ENCODE measurements at regions not wholly inside any gene's neighbourhood (a gene's known extent, or its start where the extent isn't known, plus 50 kb on each side); places are given as distances from the start of the nearest gene placed in this dataset.

DNA sequence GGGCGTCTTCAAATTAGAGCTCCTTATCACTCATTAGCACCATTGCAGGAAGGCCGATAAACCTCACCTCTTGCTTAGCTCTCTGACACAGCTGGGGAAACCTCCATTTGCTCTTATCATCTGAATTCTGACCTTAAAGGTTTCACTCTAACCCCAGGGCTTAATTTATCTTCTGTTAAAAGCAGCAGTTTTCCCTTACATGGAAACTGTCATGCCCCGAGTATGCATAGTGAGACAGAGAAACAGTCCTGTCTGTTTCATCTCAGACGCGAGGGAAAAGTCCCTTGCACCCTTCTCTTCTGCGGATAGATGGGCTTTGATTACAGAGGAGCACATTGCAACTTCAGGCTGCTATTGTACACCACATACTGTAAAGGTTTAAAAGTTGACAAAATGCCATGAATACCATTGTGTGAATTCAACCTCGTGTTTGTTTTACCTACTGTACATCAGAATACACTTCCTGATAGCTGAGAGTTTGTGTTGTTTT, 191.5 kb upstream of the BMP2 start:
- Histone ChIP-seq H3K4me1 (ENCODE audit: insufficient read depth, low read length) (no peaks in the 10 kb centered on the region), H3K4me3 (ENCODE audit: low read length) (no peak overlapping the region), H3K27me3 (ENCODE audit: control insufficient read depth in 1 of 2, insufficient read depth in 2 of 2, low read length in 2 of 2) (no peaks in the 10 kb centered on the region), H3K27ac (ENCODE audit: low read depth in 1 of 2, low read length in 2 of 2) (no peak overlapping the region), H3K36me3 (ENCODE audit: insufficient read depth, low read length) (no peaks in the 10 kb centered on the region), H3K9me3 (ENCODE audit: control insufficient read depth in 1 of 2, insufficient read depth in 1 of 2, low read length in 2 of 2) (peaks cover 0 to 6% of the 10 kb centered on the region in 2 experiments)
- H3K27ac Mint-ChIP-seq: no peak overlapping the region
- H3K36me3 Mint-ChIP-seq (ENCODE audit: low read depth): no peaks in the 10 kb centered on the region
- TF ChIP-seq, protein P1, sequence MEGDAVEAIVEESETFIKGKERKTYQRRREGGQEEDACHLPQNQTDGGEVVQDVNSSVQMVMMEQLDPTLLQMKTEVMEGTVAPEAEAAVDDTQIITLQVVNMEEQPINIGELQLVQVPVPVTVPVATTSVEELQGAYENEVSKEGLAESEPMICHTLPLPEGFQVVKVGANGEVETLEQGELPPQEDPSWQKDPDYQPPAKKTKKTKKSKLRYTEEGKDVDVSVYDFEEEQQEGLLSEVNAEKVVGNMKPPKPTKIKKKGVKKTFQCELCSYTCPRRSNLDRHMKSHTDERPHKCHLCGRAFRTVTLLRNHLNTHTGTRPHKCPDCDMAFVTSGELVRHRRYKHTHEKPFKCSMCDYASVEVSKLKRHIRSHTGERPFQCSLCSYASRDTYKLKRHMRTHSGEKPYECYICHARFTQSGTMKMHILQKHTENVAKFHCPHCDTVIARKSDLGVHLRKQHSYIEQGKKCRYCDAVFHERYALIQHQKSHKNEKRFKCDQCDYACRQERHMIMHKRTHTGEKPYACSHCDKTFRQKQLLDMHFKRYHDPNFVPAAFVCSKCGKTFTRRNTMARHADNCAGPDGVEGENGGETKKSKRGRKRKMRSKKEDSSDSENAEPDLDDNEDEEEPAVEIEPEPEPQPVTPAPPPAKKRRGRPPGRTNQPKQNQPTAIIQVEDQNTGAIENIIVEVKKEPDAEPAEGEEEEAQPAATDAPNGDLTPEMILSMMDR (IDR thresholded peaks at IDR 0.05): no peak
- no peaks in the 10 kb centered on the region for H3K27me3 Mint-ChIP-seq
- H3K4me3 Mint-ChIP-seq: no peak overlapping the region
- H3K9me3 Mint-ChIP-seq: peaks cover 6% of the 10 kb centered on the region
- DNase-seq (no peak), ATAC-seq (ENCODE audit: poor library complexity) (no peak)
- intact Hi-C loops (cut with DNase I, micrococcal nuclease): no loop called here
- no peaks in the 10 kb centered on the region for H3K4me1 Mint-ChIP-seq (ENCODE audit: low read depth)
- POLR2A ChIA-PET: no interaction called here
- CTCF ChIA-PET: no interaction called here

DNA sequence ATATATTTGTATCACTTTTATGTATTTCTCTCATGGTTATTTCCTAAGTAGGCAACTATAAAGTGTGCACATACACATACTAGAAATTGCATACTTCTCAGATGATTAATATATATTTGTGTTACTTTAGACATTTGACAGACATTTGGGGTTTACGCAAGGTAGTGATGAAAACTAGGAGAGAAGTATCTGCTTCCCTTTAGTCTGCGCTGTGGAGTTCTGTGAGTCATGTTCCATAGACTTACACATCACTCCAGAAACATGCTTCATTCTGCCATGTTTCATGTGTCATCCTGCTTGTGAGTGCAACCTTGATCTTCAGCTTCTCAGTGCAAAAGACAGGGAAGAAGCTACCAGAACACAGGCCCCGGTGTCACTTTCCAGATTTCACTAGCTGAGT, 200.7 kb upstream of the BMP2 start:
- Mint-ChIP-seq H3K4me1 (ENCODE audit: low read depth) (no peaks in the 10 kb centered on the region), H3K9me3 (no peaks in the 10 kb centered on the region), H3K36me3 (ENCODE audit: low read depth) (no peaks in the 10 kb centered on the region), H3K27ac (no peak overlapping the region), H3K27me3 (no peaks in the 10 kb centered on the region), H3K4me3 (no peak overlapping the region)
- H3K36me3 ChIP-seq (ENCODE audit: insufficient read depth, low read length): no peaks in the 10 kb centered on the region
- no peak for DNase-seq
- no peak for ATAC-seq (ENCODE audit: poor library complexity)
- no peak overlapping the region for H3K27ac ChIP-seq (ENCODE audit: low read depth in 1 of 2, low read length in 2 of 2)
- TF ChIP-seq, protein P1 (IDR thresholded peaks at IDR 0.05): no peak
- no peaks in the 10 kb centered on the region for H3K27me3 ChIP-seq (ENCODE audit: control insufficient read depth in 1 of 2, insufficient read depth in 2 of 2, low read length in 2 of 2)
- intact Hi-C loops (cut with DNase I, micrococcal nuclease): no loop called here
- H3K4me1 ChIP-seq (ENCODE audit: insufficient read depth, low read length): no peaks in the 10 kb centered on the region
- CTCF ChIA-PET: no interaction called here
- no peaks in the 10 kb centered on the region for H3K9me3 ChIP-seq (ENCODE audit: control insufficient read depth in 1 of 2, insufficient read depth in 1 of 2, low read length in 2 of 2)
- no peak overlapping the region for H3K4me3 ChIP-seq (ENCODE audit: low read length)
- POLR2A ChIA-PET: no interaction called here

DNA sequence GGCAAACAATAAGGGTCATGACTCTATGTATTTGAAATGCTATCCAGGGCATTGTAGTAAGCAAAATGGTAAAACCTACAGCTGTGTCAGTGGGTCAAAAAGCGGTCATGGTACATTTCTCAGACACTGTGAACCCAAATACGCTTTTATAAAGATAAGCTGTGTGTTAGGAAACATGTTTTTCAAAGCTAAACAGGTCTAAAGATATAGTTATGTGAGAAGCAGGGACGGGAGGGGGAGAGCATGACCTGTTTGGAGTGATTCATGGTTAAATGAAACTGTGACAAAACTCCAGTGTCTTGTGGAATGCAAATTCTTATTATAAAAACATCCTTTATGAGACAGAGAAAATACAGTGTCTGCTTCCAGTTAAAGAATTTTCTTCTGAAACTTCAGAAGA, 205.4 kb upstream of the BMP2 start:
- H3K9me3 ChIP-seq (ENCODE audit: control insufficient read depth in 1 of 2, insufficient read depth in 1 of 2, low read length in 2 of 2): no peaks in the 10 kb centered on the region
- TF ChIP-seq, protein P1 (IDR thresholded peaks at IDR 0.05): no peak
- no peaks in the 10 kb centered on the region for H3K36me3 Mint-ChIP-seq (ENCODE audit: low read depth)
- H3K36me3 ChIP-seq (ENCODE audit: insufficient read depth, low read length): no peaks in the 10 kb centered on the region
- H3K27me3 Mint-ChIP-seq: no peaks in the 10 kb centered on the region
- intact Hi-C loops (cut with DNase I, micrococcal nuclease): no loop called here
- ChIA-PET POLR2A (no interaction called here), CTCF (no interaction called here)
- no peaks in the 10 kb centered on the region for H3K4me1 ChIP-seq (ENCODE audit: insufficient read depth, low read length)
- no peak overlapping the region for H3K27ac ChIP-seq (ENCODE audit: low read depth in 1 of 2, low read length in 2 of 2)
- H3K27me3 ChIP-seq (ENCODE audit: control insufficient read depth in 1 of 2, insufficient read depth in 2 of 2, low read length in 2 of 2): no peaks in the 10 kb centered on the region
- no peaks in the 10 kb centered on the region for H3K4me1 Mint-ChIP-seq (ENCODE audit: low read depth)
- peaks cover 2% of the 10 kb centered on the region for H3K9me3 Mint-ChIP-seq
- H3K27ac Mint-ChIP-seq: no peak overlapping the region
- no peak for DNase-seq
- H3K4me3 ChIP-seq (ENCODE audit: low read length): no peak overlapping the region
- no peak for ATAC-seq (ENCODE audit: poor library complexity)
- no peak overlapping the region for H3K4me3 Mint-ChIP-seq
